Stimulated activated CD8-positive, alpha-beta memory T cell treated with anti-CD3 and anti-CD28 coated beads, Interleukin-7, amount 100 ng/mL, for 4 hours (primary cell): ENCODE measurements at regions not wholly inside any gene's neighbourhood (a gene's known extent, or its start where the extent isn't known, plus 50 kb on each side); places are given as distances from the start of the nearest gene placed in this dataset.
"Not testable (repeated sequence)": the region's sequence is repeated elsewhere in the genome, so short reads cannot be mapped to it uniquely, and the experiment has no call there.

ENCODE experiments used
- DNase-seq, 2 donors: peaks; one replicate each; pipeline ENCODE4 v3.0.0-alpha.2; 2020; ENCODE audit warnings: low read depth in 2 of 2

- not testable (repeated sequence) for DNase-seq
Measured at GRCh38 chr5:174916924-174917323, 192.5 kb downstream of the MSX2 start.

GRCh38 chr5:174916227-174916626 is 191.8 kb downstream of the MSX2 start:
- no peak for DNase-seq

- DNase-seq, result no peak
Measured at GRCh38 chr5:174911118-174911517, 186.7 kb downstream of the MSX2 start.

GRCh38 chr5:174910245-174910737 is 185.9 kb downstream of the MSX2 start:
- DNase-seq, result peak in 1 of 2 donors; percentile 3

- no peak for DNase-seq
Measured at GRCh38 chr5:174903172-174903732, 178.9 kb downstream of the MSX2 start.

GRCh38 chr5:174901336-174901735 is 177.0 kb downstream of the MSX2 start:
- DNase-seq, result no peak

- no peak for DNase-seq
Measured at GRCh38 chr5:174900240-174900865, 176.0 kb downstream of the MSX2 start.

GRCh38 chr5:174897281-174897950 is 173.0 kb downstream of the MSX2 start:
- no peak for DNase-seq

GRCh38 chr5:174895360-174895759 is 171.0 kb downstream of the MSX2 start:
- no peak for DNase-seq

- DNase-seq, result no peak
Measured at GRCh38 chr5:174892742-174893141, 168.4 kb downstream of the MSX2 start.

- not testable (repeated sequence) for DNase-seq
Measured at GRCh38 chr5:174880412-174881200, 156.2 kb downstream of the MSX2 start.

GRCh38 chr5:174877987-174878386 is 153.6 kb downstream of the MSX2 start:
- no peak for DNase-seq

GRCh38 chr5:174872271-174872670 is 147.9 kb downstream of the MSX2 start:
- DNase-seq, result no peak

- no peak for DNase-seq
Measured at GRCh38 chr5:174852143-174852542, 127.8 kb downstream of the MSX2 start.

GRCh38 chr5:174850565-174851169 is 126.3 kb downstream of the MSX2 start:
- no peak for DNase-seq

GRCh38 chr5:174849426-174849825 is 125.0 kb downstream of the MSX2 start:
- no peak for DNase-seq

- no peak for DNase-seq
Measured at GRCh38 chr5:174844971-174845370, 120.6 kb downstream of the MSX2 start.

GRCh38 chr5:174843263-174844250 is 119.2 kb downstream of the MSX2 start:
- no peak for DNase-seq

- DNase-seq, result no peak
Measured at GRCh38 chr5:174840435-174840834, 116.1 kb downstream of the MSX2 start.

- no peak for DNase-seq
Measured at GRCh38 chr5:174839196-174839595, 114.8 kb downstream of the MSX2 start.
